ENCODE measurements at regions not wholly inside any gene's neighbourhood (a gene's known extent, or its start where the extent isn't known, plus 50 kb on each side); places are given as distances from the start of the nearest gene placed in this dataset.

- H3K4me1 ChIP-seq = no peaks in the 10 kb centered on the region
- POLR2A ChIA-PET = no interaction called here
- no peaks in the 10 kb centered on the region for H3K9me3 ChIP-seq
- TF ChIP-seq JUNB (IDR thresholded peaks at IDR 0.05) = no peak
- TF ChIP-seq RFX5 (IDR thresholded peaks at IDR 0.05) = no peak
- TF ChIP-seq FOSB (CRISPR knock-in tag; IDR thresholded peaks at IDR 0.05) = no peak
- no peak for TF ChIP-seq USF2 (IDR thresholded peaks at IDR 0.05)
- TF ChIP-seq CEBPB (IDR thresholded peaks at IDR 0.05) = no peak
- no peak for TF ChIP-seq ESRRA (IDR thresholded peaks at IDR 0.05; ENCODE audit: borderline replicate concordance, low read length)
- TF ChIP-seq CHD2 (IDR thresholded peaks at IDR 0.05; ENCODE audit: low read length, partially characterized antibody) = no peak
- TF ChIP-seq BHLHE40 (IDR thresholded peaks at IDR 0.05; ENCODE audit: low read depth, low read length) = no peak
- TF ChIP-seq TP53 (CRISPR knock-in tag; IDR thresholded peaks at IDR 0.05) = no peak
- no peak for TF ChIP-seq FOXS1 (CRISPR knock-in tag; IDR thresholded peaks at IDR 0.05)
- no peak for TF ChIP-seq HOXA7 (CRISPR knock-in tag; IDR thresholded peaks at IDR 0.05)
- TF ChIP-seq NPAS2 (CRISPR knock-in tag; IDR thresholded peaks at IDR 0.05; ENCODE audit: borderline replicate concordance) = no peak
- TF ChIP-seq HOXB13 (CRISPR knock-in tag; IDR thresholded peaks at IDR 0.05; ENCODE audit: low read depth) = no peak
- DNase-seq (ENCODE audit: low read depth in 1 of 2, low spot score in 1 of 2) = no peak
- no peak for FAIRE-seq
- no peak overlapping the region for H3K4me3 ChIP-seq
- H3K4me2 ChIP-seq = no peak overlapping the region
- no peak overlapping the region for H3K27ac ChIP-seq
- no peak for ATAC-seq
- CTCF ChIA-PET = interaction anchor here (0.9 kb wide), 1 partner anchor 35 kb away, joined by 3 read pairs; no protein-coding TSS in a partner anchor
These were observed 365.7 kb upstream of the FANCL start for GRCh38 chr2:58606799-58607198.

- H3K4me2 ChIP-seq = no peak overlapping the region
- ChIA-PET POLR2A (no interaction called here), CTCF (no interaction called here)
- TF ChIP-seq JUN (IDR thresholded peaks at IDR 0.05) = no peak
- TF ChIP-seq KDM5A (IDR thresholded peaks at IDR 0.05) = no peak
- TF ChIP-seq ZFP36 (IDR thresholded peaks at IDR 0.05; ENCODE audit: borderline replicate concordance, partially characterized antibody) = no peak
- TF ChIP-seq HDAC2 (IDR thresholded peaks at IDR 0.05) = no peak
- no peak for TF ChIP-seq CHD2 (IDR thresholded peaks at IDR 0.05; ENCODE audit: low read length, partially characterized antibody)
- no peak for TF ChIP-seq HOXB13 (CRISPR knock-in tag; IDR thresholded peaks at IDR 0.05; ENCODE audit: low read depth)
- TF ChIP-seq POLR2AphosphoS2 (conservative IDR thresholded peaks at IDR 0.05; ENCODE audit: low read length) = no peak
- TF ChIP-seq CBX8 (IDR thresholded peaks at IDR 0.05) = no peak
- H3K9me3 ChIP-seq = no peaks in the 10 kb centered on the region
- DNase-seq (ENCODE audit: low read depth in 1 of 2, low spot score in 1 of 2) (no peak), FAIRE-seq (no peak), ATAC-seq (no peak; a peak in 1 of 6 replicates)
- H3K4me1 ChIP-seq = no peaks in the 10 kb centered on the region
- H3K4me3 ChIP-seq = no peak overlapping the region
- WGBS (ENCODE audit: missing lambda C conversion rate) = 9% methylated on average over 1 of the region's 1 CpG
- H3K27ac ChIP-seq = no peak overlapping the region
These were observed 363.0 kb upstream of the FANCL start for GRCh38 chr2:58604096-58604495.

GRCh38 chr2:58601017-58601416 is 359.9 kb upstream of the FANCL start:
- POLR2A ChIA-PET = no interaction called here
- no peaks in the 10 kb centered on the region for H3K4me1 ChIP-seq
- H3K9me3 ChIP-seq = no peaks in the 10 kb centered on the region
- no peak for ATAC-seq
- CTCF ChIA-PET = no interaction called here
- H3K4me2 ChIP-seq = no peak overlapping the region; the same call in 2 of the 3 replicates
- no peak for FAIRE-seq
- TF ChIP-seq PBX3 (IDR thresholded peaks at IDR 0.05) (no peak), JUNB (IDR thresholded peaks at IDR 0.05) (0 out of 2 replicates have a peak, but pooled peaks have one; percentile 27), CEBPB (IDR thresholded peaks at IDR 0.05) (peak; percentile 28 to 72; a peak in 2 of 4 replicates)
- H3K27ac ChIP-seq = no peak overlapping the region
- peak in 1 of 2 experiments; percentile 15 for DNase-seq (ENCODE audit: low read depth in 1 of 2, low spot score in 1 of 2)
- whole genome bisulfite sequencing (ENCODE audit: missing lambda C conversion rate) = 32% methylated on average over 2 of the region's 2 CpGs
- no peak overlapping the region for H3K4me3 ChIP-seq

GRCh38 chr2:58598171-58598570 is 357.0 kb upstream of the FANCL start:
- TF ChIP-seq NFE2L2 (conservative IDR thresholded peaks at IDR 0.05; ENCODE audit: low read length) = no peak
- no peak for TF ChIP-seq SREBF2 (IDR thresholded peaks at IDR 0.05)
- TF ChIP-seq PHF8 (IDR thresholded peaks at IDR 0.05; ENCODE audit: borderline replicate concordance, low read depth) = no peak
- TF ChIP-seq KDM1A (IDR thresholded peaks at IDR 0.05; ENCODE audit: low read depth) = no peak
- no peak for TF ChIP-seq FOSB (CRISPR knock-in tag; IDR thresholded peaks at IDR 0.05)
- TF ChIP-seq ZC3H11A (IDR thresholded peaks at IDR 0.05) = no peak
- no peak for TF ChIP-seq CBX2 (IDR thresholded peaks at IDR 0.05; ENCODE audit: borderline replicate concordance, low read depth)
- no peak for TF ChIP-seq HEYL (CRISPR knock-in tag; IDR thresholded peaks at IDR 0.05)
- no peak for TF ChIP-seq RAD21 (conservative IDR thresholded peaks at IDR 0.05 in 1 of 2, IDR thresholded peaks at IDR 0.05 in 1 of 2)
- FAIRE-seq (no peak), ATAC-seq (no peak), DNase-seq (ENCODE audit: low read depth in 1 of 2, low spot score in 1 of 2) (no peak)
- no peak overlapping the region for H3K27ac ChIP-seq
- ChIA-PET POLR2A (no interaction called here), CTCF (no interaction called here)
- H3K4me1 ChIP-seq = no peaks in the 10 kb centered on the region
- 29% methylated on average over 3 of the region's 3 CpGs for WGBS (ENCODE audit: missing lambda C conversion rate)
- no peak overlapping the region for H3K4me3 ChIP-seq
- H3K9me3 ChIP-seq = no peaks in the 10 kb centered on the region
- H3K4me2 ChIP-seq = no peak overlapping the region

All from A549 (cell line).